ENCODE measurements at regions not wholly inside any gene's neighbourhood (a gene's known extent, or its start where the extent isn't known, plus 50 kb on each side); places are given as distances from the start of the nearest gene placed in this dataset.

DNA sequence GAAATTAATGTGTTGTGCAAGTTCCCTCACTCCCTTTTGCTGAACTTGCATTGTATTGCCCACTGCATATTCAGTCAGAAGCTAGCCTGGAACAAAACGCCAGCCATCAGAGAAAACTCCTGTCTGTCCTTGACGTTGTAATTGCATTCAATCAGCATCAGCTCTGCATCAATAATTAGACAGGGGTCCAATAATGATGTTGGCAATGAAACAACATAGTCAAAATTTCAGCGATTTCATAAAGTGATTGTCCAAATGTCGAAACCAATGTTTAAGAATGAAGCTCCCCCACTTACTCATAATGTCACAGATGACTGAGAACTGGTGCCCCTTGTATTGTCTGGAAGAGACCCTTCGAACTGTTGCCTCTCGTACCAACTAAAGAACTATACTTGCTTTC, 504.2 kb upstream of the TENM3 start:
- H3K27me3 ChIP-seq (replicated peaks; ENCODE audit: insufficient read depth, low read depth, low read length, poor library complexity) = peaks cover 3% of the 10 kb centered on the region
- TF ChIP-seq EZH2 (IDR thresholded peaks at IDR 0.05; ENCODE audit: borderline replicate concordance, low read depth, low read length, poor library complexity, severe bottlenecking) = no peak
- TF ChIP-seq, protein P1, sequence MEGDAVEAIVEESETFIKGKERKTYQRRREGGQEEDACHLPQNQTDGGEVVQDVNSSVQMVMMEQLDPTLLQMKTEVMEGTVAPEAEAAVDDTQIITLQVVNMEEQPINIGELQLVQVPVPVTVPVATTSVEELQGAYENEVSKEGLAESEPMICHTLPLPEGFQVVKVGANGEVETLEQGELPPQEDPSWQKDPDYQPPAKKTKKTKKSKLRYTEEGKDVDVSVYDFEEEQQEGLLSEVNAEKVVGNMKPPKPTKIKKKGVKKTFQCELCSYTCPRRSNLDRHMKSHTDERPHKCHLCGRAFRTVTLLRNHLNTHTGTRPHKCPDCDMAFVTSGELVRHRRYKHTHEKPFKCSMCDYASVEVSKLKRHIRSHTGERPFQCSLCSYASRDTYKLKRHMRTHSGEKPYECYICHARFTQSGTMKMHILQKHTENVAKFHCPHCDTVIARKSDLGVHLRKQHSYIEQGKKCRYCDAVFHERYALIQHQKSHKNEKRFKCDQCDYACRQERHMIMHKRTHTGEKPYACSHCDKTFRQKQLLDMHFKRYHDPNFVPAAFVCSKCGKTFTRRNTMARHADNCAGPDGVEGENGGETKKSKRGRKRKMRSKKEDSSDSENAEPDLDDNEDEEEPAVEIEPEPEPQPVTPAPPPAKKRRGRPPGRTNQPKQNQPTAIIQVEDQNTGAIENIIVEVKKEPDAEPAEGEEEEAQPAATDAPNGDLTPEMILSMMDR (conservative IDR thresholded peaks at IDR 0.05; ENCODE audit: low read depth, low read length) = no peak
- ChIA-PET POLR2A (ENCODE audit: low non-redundant PET) (no interaction called here), CTCF (no interaction called here)
- H3K9me3 ChIP-seq (ENCODE audit: low read depth, low read length, poor library complexity, severe bottlenecking) = no peaks in the 10 kb centered on the region
- intact Hi-C loops (cut with micrococcal nuclease; ENCODE audit: unreplicated experiment) = no loop called here
- H3K4me1 ChIP-seq (ENCODE audit: insufficient read depth, low read length, poor library complexity, severe bottlenecking) = no peaks in the 10 kb centered on the region
- no TSS peak for BruUV-seq (replicated peaks)
- H3K27ac ChIP-seq (ENCODE audit: low read depth, low read length, poor library complexity, severe bottlenecking) = no peak overlapping the region
- no peaks in the 10 kb centered on the region for H3K36me3 ChIP-seq (ENCODE audit: insufficient read depth, low read length, poor library complexity, severe bottlenecking)
- no peak for DNase-seq (ENCODE audit: low spot score)
- no peak overlapping the region for H3K4me3 ChIP-seq (ENCODE audit: low read depth, low read length, poor library complexity, severe bottlenecking)

DNA sequence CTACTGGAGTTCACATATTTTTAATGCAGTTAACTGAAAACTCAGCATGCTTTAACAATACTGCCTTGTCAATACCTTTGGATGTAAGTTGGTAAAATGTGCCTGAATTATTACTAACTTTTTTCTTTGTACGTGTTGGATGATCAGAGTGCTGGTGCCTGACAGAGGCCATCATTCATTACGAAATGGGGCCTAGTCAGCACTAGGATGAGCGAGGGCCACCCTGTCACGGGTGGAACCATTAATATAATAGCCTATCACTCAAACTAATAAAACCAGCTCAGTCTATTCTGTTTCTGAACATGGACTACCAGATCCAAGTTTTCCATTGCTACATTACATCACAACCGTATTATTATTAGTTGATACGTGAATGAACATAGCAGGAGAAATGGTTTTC, 501.7 kb upstream of the TENM3 start:
- DNase-seq (ENCODE audit: low spot score) = no peak
- Histone ChIP-seq H3K9me3 (ENCODE audit: low read depth, low read length, poor library complexity, severe bottlenecking) (no peaks in the 10 kb centered on the region), H3K36me3 (ENCODE audit: insufficient read depth, low read length, poor library complexity, severe bottlenecking) (no peaks in the 10 kb centered on the region), H3K4me1 (ENCODE audit: insufficient read depth, low read length, poor library complexity, severe bottlenecking) (no peaks in the 10 kb centered on the region), H3K4me3 (ENCODE audit: low read depth, low read length, poor library complexity, severe bottlenecking) (no peak overlapping the region), H3K27ac (ENCODE audit: low read depth, low read length, poor library complexity, severe bottlenecking) (no peak overlapping the region), H3K27me3 (replicated peaks; ENCODE audit: insufficient read depth, low read depth, low read length, poor library complexity) (no peaks in the 10 kb centered on the region)
- ChIA-PET POLR2A (ENCODE audit: low non-redundant PET) (no interaction called here), CTCF (no interaction called here)
- intact Hi-C loops (cut with micrococcal nuclease; ENCODE audit: unreplicated experiment) = no loop called here
- no TSS peak for BruUV-seq (replicated peaks)
- TF ChIP-seq EZH2 (IDR thresholded peaks at IDR 0.05; ENCODE audit: borderline replicate concordance, low read depth, low read length, poor library complexity, severe bottlenecking) = no peak
- TF ChIP-seq, protein P1 (conservative IDR thresholded peaks at IDR 0.05; ENCODE audit: low read depth, low read length) = no peak

- H3K27me3 ChIP-seq (replicated peaks; ENCODE audit: insufficient read depth, low read depth, low read length, poor library complexity) = peaks cover 32% of the 10 kb centered on the region
Observed at GRCh38 chr4:181745933-181746625, 497.1 kb upstream of the TENM3 start.

More at GRCh38 chr4:181745933-181746625, 497.1 kb upstream of the TENM3 start:
- intact Hi-C loops (cut with micrococcal nuclease; ENCODE audit: unreplicated experiment) = no loop called here
- POLR2A ChIA-PET (ENCODE audit: low non-redundant PET) = no interaction called here
- H3K4me3 ChIP-seq (ENCODE audit: low read depth, low read length, poor library complexity, severe bottlenecking) = no peak overlapping the region
- no peak for DNase-seq (ENCODE audit: low spot score)
- CTCF ChIA-PET = no interaction called here
- no peaks in the 10 kb centered on the region for H3K9me3 ChIP-seq (ENCODE audit: low read depth, low read length, poor library complexity, severe bottlenecking)
- H3K36me3 ChIP-seq (ENCODE audit: insufficient read depth, low read length, poor library complexity, severe bottlenecking) = no peaks in the 10 kb centered on the region
- TF ChIP-seq, protein P1 (conservative IDR thresholded peaks at IDR 0.05; ENCODE audit: low read depth, low read length) = no peak
- no peak for TF ChIP-seq EZH2 (IDR thresholded peaks at IDR 0.05; ENCODE audit: borderline replicate concordance, low read depth, low read length, poor library complexity, severe bottlenecking)
- BruUV-seq (replicated peaks) = no TSS peak
- no peak overlapping the region for H3K27ac ChIP-seq (ENCODE audit: low read depth, low read length, poor library complexity, severe bottlenecking)
- no peaks in the 10 kb centered on the region for H3K4me1 ChIP-seq (ENCODE audit: insufficient read depth, low read length, poor library complexity, severe bottlenecking)
